AG04449 (cell line): ENCODE measurements at regions not wholly inside any gene's neighbourhood (a gene's known extent, or its start where the extent isn't known, plus 50 kb on each side); places are given as distances from the start of the nearest gene placed in this dataset.

Source experiments
- CTCF ChIA-PET: fragments of 350-600 bp; formaldehyde crosslinking; extraction: SDS; loops from one replicate; lab custom pipeline; 2021; ENCODE audit warnings: antibody characterized with exemption; lab: Yijun Ruan, JAX
- POLR2A ChIA-PET: fragments of 400-600, 350-600 bp; formaldehyde crosslinking; extraction: SDS; loops from one replicate; lab custom pipeline; 2020; ENCODE audit warnings: antibody characterized with exemption, inconsistent platforms; lab: Yijun Ruan, JAX
- DNase-seq: peaks from one replicate; pipeline ENCODE4 v3.0.0-alpha.2; 2010; ENCODE audit warnings: low read depth, low spot score
- H3K4me3 ChIP-seq: 2 replicates; pipeline ENCODE4 v1.5.1; 2011; ENCODE audit warnings: low read depth, mild to moderate bottlenecking, control low read depth, low read length
- TF ChIP-seq, protein P1 (sequence below): IDR thresholded peaks from one replicate; pipeline ENCODE4 v1.5.1; 2011; ENCODE audit warnings: mild to moderate bottlenecking, moderate library complexity, low read length, control low read depth, inconsistent platforms; ENCODE audit not compliant: insufficient read depth; ENCODE audit errors: missing control alignments

- TF ChIP-seq, protein P1, sequence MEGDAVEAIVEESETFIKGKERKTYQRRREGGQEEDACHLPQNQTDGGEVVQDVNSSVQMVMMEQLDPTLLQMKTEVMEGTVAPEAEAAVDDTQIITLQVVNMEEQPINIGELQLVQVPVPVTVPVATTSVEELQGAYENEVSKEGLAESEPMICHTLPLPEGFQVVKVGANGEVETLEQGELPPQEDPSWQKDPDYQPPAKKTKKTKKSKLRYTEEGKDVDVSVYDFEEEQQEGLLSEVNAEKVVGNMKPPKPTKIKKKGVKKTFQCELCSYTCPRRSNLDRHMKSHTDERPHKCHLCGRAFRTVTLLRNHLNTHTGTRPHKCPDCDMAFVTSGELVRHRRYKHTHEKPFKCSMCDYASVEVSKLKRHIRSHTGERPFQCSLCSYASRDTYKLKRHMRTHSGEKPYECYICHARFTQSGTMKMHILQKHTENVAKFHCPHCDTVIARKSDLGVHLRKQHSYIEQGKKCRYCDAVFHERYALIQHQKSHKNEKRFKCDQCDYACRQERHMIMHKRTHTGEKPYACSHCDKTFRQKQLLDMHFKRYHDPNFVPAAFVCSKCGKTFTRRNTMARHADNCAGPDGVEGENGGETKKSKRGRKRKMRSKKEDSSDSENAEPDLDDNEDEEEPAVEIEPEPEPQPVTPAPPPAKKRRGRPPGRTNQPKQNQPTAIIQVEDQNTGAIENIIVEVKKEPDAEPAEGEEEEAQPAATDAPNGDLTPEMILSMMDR, result no peak
- DNase-seq, result no peak
Measured at GRCh38 chr17:33371377-33371776, 78.3 kb upstream of the ASIC2 start.

GRCh38 chr17:33373273-33373672, 80.2 kb upstream of the ASIC2 start:
- CTCF ChIA-PET, result no interaction called here
- H3K4me3 ChIP-seq, result no peak overlapping the region
- TF ChIP-seq, protein P1, result no peak
- POLR2A ChIA-PET, result no interaction called here
- DNase-seq, result no peak

More at GRCh38 chr17:33371377-33371776, 78.3 kb upstream of the ASIC2 start:
- H3K4me3 ChIP-seq, result no peak overlapping the region
- ChIA-PET POLR2A (no interaction called here), CTCF (no interaction called here)

- ChIA-PET POLR2A (no interaction called here), CTCF (no interaction called here)
- H3K4me3 ChIP-seq, result no peak overlapping the region
- DNase-seq, result no peak
- TF ChIP-seq, protein P1, result no peak
Measured at GRCh38 chr17:33375103-33375502, 82.0 kb upstream of the ASIC2 start.

DNA sequence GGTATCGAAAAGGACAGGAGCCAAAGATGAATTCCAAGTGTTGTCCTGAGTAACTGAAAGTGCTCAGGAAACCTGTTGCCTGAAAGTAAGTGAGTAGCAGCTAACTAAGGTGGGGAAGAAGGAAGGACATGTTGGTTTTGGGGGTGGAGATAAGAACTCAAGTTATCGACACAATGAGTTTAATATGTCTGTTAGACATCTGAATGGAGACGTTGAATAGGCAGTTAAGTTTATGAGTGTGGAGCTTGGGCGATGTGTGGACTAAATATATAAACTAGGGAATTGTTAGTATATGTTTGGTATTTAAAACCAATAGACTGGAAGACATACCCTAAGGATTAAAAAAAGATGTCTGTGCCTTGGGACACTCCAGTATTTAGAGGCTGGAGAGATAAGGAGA, 82.7 kb upstream of the ASIC2 start:
- POLR2A ChIA-PET, result no interaction called here
- DNase-seq, result no peak
- TF ChIP-seq, protein P1, result no peak
- CTCF ChIA-PET, result no interaction called here
- no peak overlapping the region for H3K4me3 ChIP-seq

DNA sequence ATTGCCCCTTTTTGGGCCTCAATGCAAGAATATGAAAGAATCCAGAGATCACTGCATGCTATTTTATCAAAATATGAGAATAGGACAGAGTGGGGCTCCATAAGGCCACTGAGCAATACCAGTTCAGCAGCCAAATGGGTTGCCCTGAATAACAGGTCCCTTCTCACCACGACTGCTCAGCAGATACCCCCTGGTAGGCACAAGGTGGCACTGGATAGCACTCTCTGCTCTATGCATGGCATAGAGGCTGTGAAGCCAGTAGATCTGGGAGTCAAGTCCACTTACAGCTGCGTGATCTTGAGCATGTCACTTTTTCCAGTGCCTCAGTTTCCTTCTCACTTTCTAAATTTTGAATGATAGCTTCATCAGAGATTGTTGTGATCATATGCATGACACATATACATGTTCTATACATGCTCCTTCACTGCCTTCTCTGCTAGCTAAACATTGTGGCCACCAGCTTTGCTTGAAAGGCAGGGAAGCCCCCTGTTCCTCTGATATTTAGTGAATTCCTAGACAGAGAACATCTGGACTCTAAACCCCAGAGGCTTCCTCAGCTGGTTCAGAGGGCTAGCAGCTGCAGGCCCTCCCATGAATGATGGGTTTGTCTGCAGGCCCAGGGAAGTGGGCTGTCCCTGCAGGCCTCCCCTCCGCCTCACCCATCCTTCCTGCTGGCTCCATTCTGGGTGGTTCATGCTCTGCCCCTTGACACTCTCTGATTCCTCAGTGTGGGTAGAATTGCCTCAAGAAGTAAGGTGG, 84.9 kb upstream of the ASIC2 start:
- DNase-seq, result no peak
- POLR2A ChIA-PET, result no interaction called here
- no peak overlapping the region for H3K4me3 ChIP-seq
- CTCF ChIA-PET, result no interaction called here
- TF ChIP-seq, protein P1, result no peak

- no peak for DNase-seq
- ChIA-PET POLR2A (no interaction called here), CTCF (no interaction called here)
- TF ChIP-seq, protein P1, result no peak
- H3K4me3 ChIP-seq, result no peak overlapping the region
Measured at GRCh38 chr17:33381201-33381600, 88.1 kb upstream of the ASIC2 start.
